Fibroblast of mammary gland (primary cell): ENCODE measurements at regions not wholly inside any gene's neighbourhood (a gene's known extent, or its start where the extent isn't known, plus 50 kb on each side); places are given as distances from the start of the nearest gene placed in this dataset.

Experiments
- DNase-seq: peaks from one replicate; pipeline ENCODE4 v3.0.0-alpha.2; 2010; ENCODE audit warnings: low read depth
- H3K4me3 ChIP-seq: 2 replicates; pipeline ENCODE4 v1.5.1; 2011; ENCODE audit warnings: low read depth, mild to moderate bottlenecking, low read length, moderate library complexity; ENCODE audit not compliant: control insufficient read depth
- TF ChIP-seq, protein P1 (sequence below): conservative IDR thresholded peaks from 2 replicates; pipeline ENCODE4 v1.5.1; 2011; ENCODE audit warnings: low read depth, low read length, inconsistent platforms; ENCODE audit not compliant: control insufficient read depth, insufficient read depth

- H3K4me3 ChIP-seq = no peak overlapping the region
- peak; percentile 9 for DNase-seq
- TF ChIP-seq, protein P1, sequence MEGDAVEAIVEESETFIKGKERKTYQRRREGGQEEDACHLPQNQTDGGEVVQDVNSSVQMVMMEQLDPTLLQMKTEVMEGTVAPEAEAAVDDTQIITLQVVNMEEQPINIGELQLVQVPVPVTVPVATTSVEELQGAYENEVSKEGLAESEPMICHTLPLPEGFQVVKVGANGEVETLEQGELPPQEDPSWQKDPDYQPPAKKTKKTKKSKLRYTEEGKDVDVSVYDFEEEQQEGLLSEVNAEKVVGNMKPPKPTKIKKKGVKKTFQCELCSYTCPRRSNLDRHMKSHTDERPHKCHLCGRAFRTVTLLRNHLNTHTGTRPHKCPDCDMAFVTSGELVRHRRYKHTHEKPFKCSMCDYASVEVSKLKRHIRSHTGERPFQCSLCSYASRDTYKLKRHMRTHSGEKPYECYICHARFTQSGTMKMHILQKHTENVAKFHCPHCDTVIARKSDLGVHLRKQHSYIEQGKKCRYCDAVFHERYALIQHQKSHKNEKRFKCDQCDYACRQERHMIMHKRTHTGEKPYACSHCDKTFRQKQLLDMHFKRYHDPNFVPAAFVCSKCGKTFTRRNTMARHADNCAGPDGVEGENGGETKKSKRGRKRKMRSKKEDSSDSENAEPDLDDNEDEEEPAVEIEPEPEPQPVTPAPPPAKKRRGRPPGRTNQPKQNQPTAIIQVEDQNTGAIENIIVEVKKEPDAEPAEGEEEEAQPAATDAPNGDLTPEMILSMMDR = no peak
These were observed 1103.9 kb upstream of the KLHL29 start for GRCh38 chr2:22281033-22281432.

DNA sequence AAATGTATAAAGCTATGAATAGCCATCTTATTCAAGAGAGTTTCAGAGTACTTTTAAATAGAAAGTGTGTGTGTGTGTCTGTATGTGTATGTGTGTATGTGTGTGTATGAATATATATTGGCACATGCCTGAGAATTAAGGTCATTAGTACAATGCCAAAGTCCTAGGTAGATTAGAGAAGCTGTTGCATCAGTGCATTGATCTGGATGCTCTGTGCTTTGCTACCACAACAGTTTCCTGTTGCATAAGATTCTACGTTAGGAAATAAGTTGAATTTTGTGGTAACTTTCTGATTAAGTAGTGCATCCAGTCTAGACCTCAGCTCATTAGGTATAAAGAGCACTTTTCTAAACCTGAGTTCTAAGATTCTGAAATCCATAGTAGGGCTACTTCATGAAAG is 1102.8 kb upstream of the KLHL29 start:
- no peak for DNase-seq
- TF ChIP-seq, protein P1 = no peak
- H3K4me3 ChIP-seq = no peak overlapping the region

DNA sequence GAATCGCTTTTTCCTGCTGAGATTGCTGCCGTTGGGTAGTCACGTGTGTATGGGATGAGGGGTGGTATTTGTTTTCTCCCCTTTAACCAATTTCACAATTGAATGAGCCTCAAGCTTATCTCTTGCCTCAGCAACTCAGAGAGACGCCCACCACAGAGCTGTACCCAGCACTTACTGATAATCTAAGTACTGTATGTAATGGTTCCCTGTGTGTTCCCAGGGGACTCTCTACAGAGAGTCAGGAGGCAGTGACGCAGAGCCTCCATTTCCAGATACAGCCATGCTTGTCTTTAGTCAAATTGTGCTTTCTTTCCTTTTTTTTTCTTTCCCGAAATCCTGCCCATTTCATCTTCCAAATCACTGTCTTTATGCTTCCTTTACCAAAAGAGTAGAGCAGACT is 1102.1 kb upstream of the KLHL29 start:
- no peak for DNase-seq
- TF ChIP-seq, protein P1 = no peak
- no peak overlapping the region for H3K4me3 ChIP-seq

GRCh38 chr2:22283436-22283835 is 1101.5 kb upstream of the KLHL29 start:
- TF ChIP-seq, protein P1 = no peak
- H3K4me3 ChIP-seq = no peak overlapping the region
- no peak for DNase-seq

DNA sequence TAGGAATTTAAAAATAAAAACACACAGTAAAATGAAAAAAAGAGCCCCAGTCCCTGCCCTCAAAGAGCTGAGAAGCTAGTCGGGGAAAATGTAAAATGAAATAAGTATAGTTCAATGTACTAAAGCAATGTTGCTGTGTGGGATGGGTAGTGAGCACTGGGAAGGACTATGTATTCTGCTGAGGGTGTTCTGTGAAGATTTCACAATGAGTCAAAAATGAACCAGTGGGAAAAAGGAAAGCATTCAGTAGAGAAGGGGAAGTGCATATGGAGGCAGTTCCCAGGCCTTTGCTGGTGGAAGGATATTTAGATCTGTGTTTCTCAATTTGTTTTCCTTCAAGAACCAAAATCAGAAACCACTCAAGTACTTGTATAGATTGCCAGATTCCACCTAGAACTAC is 1094.7 kb upstream of the KLHL29 start:
- H3K4me3 ChIP-seq = no peak overlapping the region
- DNase-seq = no peak
- TF ChIP-seq, protein P1 = no peak

DNA sequence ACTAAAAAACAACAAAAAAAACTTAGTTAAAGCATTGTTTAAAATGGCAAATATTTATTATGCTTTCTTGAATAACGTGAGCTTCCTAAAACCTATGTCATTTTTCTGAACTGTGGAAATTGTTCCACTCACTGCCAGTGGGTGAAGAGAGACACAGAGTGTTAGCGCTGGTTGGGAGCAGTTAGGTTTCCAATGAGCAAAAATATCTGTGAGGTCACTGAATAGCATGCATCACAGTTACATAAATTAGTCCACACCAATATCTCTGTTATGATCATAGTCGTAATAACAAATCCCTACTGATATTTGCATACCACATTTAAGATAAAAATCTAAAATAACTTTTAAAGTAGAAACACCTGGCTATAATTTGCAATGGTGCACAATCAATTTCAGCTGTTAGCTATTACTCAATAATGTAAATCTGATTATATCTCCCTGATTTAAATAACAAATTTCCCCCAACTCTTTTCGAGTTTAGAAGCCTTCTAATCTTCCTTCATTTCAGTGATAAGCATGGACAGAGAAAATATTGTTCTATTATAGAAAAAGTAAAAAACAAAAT is 1094.0 kb upstream of the KLHL29 start:
- TF ChIP-seq, protein P1 = no peak
- no peak for DNase-seq
- no peak overlapping the region for H3K4me3 ChIP-seq

DNA sequence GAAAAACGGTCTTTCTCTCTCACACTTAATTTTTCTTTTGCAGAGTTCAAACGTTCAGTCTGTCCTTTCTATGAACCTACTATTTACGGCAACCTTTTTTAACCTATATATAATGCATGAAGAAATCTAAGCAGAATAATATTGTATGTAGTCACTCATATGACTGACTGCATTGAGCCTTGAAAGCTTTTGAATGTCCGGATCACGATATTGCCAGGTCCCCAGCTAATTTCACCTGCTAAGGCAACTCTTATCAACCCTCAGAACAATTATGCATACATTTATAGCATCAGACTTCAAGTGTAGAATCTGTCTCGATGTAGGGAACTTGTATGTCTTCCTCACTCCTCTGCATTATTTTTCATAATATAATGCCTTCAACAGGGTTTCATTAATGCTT is 1083.8 kb upstream of the KLHL29 start:
- no peak overlapping the region for H3K4me3 ChIP-seq
- TF ChIP-seq, protein P1 = no peak
- no peak for DNase-seq
